GM12892 (cell line): ENCODE measurements at regions not wholly inside any gene's neighbourhood (a gene's known extent, or its start where the extent isn't known, plus 50 kb on each side); places are given as distances from the start of the nearest gene placed in this dataset.

Experiments
- POLR2A ChIP-seq: IDR thresholded peaks from 2 replicates; pipeline ENCODE4 v1.6.1; 2011; ENCODE audit warnings: low read depth, low read length, control low read depth
- POLR2AphosphoS5 ChIP-seq: IDR thresholded peaks from 2 replicates; pipeline ENCODE4 v1.6.1; 2011; ENCODE audit warnings: low read depth, low read length, control low read depth
- TAF1 ChIP-seq: IDR thresholded peaks from 2 replicates; pipeline ENCODE4 v1.6.1; 2011; ENCODE audit warnings: low read depth, mild to moderate bottlenecking, control low read depth, low read length, borderline replicate concordance

DNA sequence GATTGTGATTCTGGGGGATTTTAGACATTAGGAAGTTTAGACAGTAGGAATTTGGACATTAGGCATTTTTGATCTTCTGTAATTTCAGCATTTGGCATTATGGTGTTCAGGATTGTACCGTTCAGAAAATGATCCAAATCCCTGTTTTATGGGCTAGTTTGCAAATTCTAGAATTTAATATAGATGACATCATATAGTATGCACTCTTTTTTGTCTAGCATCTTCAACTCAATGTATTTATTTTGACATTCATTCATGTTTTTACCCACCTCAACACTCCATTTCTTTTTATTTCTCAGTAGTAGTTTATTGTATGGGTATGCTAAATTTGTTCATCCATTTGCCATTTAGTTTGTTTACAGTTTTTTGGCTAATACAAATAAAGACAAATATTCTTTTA lies 105.3 kb upstream of the ZPLD1 start:
- TF ChIP-seq POLR2AphosphoS5 (no peak), POLR2A (no peak), TAF1 (no peak)
